ENCODE measurements at regions not wholly inside any gene's neighbourhood (a gene's known extent, or its start where the extent isn't known, plus 50 kb on each side); places are given as distances from the start of the nearest gene placed in this dataset.

- TF ChIP-seq ZFP30 (CRISPR knock-in tag; IDR thresholded peaks at IDR 0.05): no peak
- TF ChIP-seq ZFP3 (CRISPR knock-in tag; IDR thresholded peaks at IDR 0.05): no peak
- TF ChIP-seq PATZ1 (CRISPR knock-in tag; IDR thresholded peaks at IDR 0.05; ENCODE audit: borderline replicate concordance): no peak
- TF ChIP-seq ARNTL (CRISPR knock-in tag; IDR thresholded peaks at IDR 0.05; ENCODE audit: borderline replicate concordance, low read depth): no peak
- TF ChIP-seq GLIS3 (CRISPR knock-in tag; IDR thresholded peaks at IDR 0.05): no peak
- no peak for TF ChIP-seq TOX (CRISPR knock-in tag; IDR thresholded peaks at IDR 0.05; ENCODE audit: borderline replicate concordance)
- no peak for TF ChIP-seq ESRRG (CRISPR knock-in tag; IDR thresholded peaks at IDR 0.05)
- no peak for TF ChIP-seq PPARA (CRISPR knock-in tag; IDR thresholded peaks at IDR 0.05; ENCODE audit: borderline replicate concordance)
- TF ChIP-seq CREB5 (CRISPR knock-in tag; IDR thresholded peaks at IDR 0.05; ENCODE audit: low read depth): no peak
- no peak for TF ChIP-seq ZNF8 (CRISPR knock-in tag; IDR thresholded peaks at IDR 0.05)
Measured at GRCh38 chr1:88434836-88435235, 249.2 kb upstream of the PKN2 start.
